ENCODE measurements at regions not wholly inside any gene's neighbourhood (a gene's known extent, or its start where the extent isn't known, plus 50 kb on each side); places are given as distances from the start of the nearest gene placed in this dataset.

- TF ChIP-seq POLR2AphosphoS5 (IDR thresholded peaks at IDR 0.05) (no peak), CTCF (IDR thresholded peaks at IDR 0.05) (no peak), EP300 (IDR thresholded peaks at IDR 0.05) (no peak)
Measured at GRCh38 chr17:77490361-77491183, 349.8 kb downstream of the SEC14L1 start.

Measured in stomach (tissue), 4 donors.